Neural progenitor cell (in vitro differentiated cells): ENCODE measurements at regions not wholly inside any gene's neighbourhood (a gene's known extent, or its start where the extent isn't known, plus 50 kb on each side); places are given as distances from the start of the nearest gene placed in this dataset.

Experiments used
- DNase-seq: peaks from one replicate; pipeline ENCODE4 v3.0.0-alpha.2; 2016; ENCODE audit warnings: low spot score
- H2AFZ ChIP-seq: fragments of 200-600 bp; sonication (generic); replicated peaks from 2 replicates; pipeline ENCODE4 v1.6.1; 2016; ENCODE audit warnings: antibody characterized with exemption
- H3F3A ChIP-seq: fragments of 200-600 bp; sonication (generic); 2 replicates; pipeline ENCODE4 v1.6.1; 2016; ENCODE audit warnings: antibody characterized with exemption, low read depth
- H3K27ac ChIP-seq: fragments of 200-600 bp; sonication (generic); 2 replicates; pipeline ENCODE4 v1.5.1; 2016; ENCODE audit warnings: mild to moderate bottlenecking
- H3K27me3 ChIP-seq: fragments of 200-600 bp; sonication (generic); 2 replicates; pipeline ENCODE4 v1.6.1; 2016; ENCODE audit warnings: mild to moderate bottlenecking, moderate library complexity
- H3K36me3 ChIP-seq: fragments of 200-600 bp; sonication (generic); 2 replicates; pipeline ENCODE4 v1.5.1; 2016
- H3K4me1 ChIP-seq: fragments of 200-600 bp; sonication (generic); 2 replicates; pipeline ENCODE4 v1.6.1; 2016; ENCODE audit warnings: mixed run types
- H3K4me2 ChIP-seq: fragments of 200-600 bp; sonication (generic); 2 replicates; pipeline ENCODE4 v1.6.1; 2016
- H3K4me3 ChIP-seq: fragments of 200-600 bp; sonication (generic); 2 replicates; pipeline ENCODE4 v1.5.1; 2016
- H3K79me2 ChIP-seq: fragments of 200-600 bp; sonication (generic); 2 replicates; pipeline ENCODE4 v1.6.1; 2016; ENCODE audit warnings: low read depth
- H3K9ac ChIP-seq: fragments of 200-600 bp; sonication (generic); 2 replicates; pipeline ENCODE4 v1.6.1; 2016
- H3K9me3 ChIP-seq: fragments of 200-600 bp; sonication (generic); 2 replicates; pipeline ENCODE4 v1.5.1; 2016; ENCODE audit warnings: low read depth
- H4K20me1 ChIP-seq: fragments of 200-600 bp; sonication (generic); 2 replicates; pipeline ENCODE4 v1.6.1; 2016; ENCODE audit warnings: low read depth
- H3K27ac Mint-ChIP-seq: 3 replicates; pipeline ENCODE4 v1.8.0; 2021; ENCODE audit warnings: mixed read lengths
- H3K27me3 Mint-ChIP-seq: 2 replicates; pipeline ENCODE4 v1.8.0; 2022; ENCODE audit warnings: low read depth, mild to moderate bottlenecking, inconsistent platforms, moderate library complexity, mixed read lengths; ENCODE audit not compliant: insufficient read depth
- H3K36me3 Mint-ChIP-seq: 3 replicates; pipeline ENCODE4 v1.8.0; 2021; ENCODE audit warnings: mixed read lengths
- H3K4me1 Mint-ChIP-seq: 3 replicates; pipeline ENCODE4 v1.8.0; 2021; ENCODE audit warnings: mixed read lengths
- H3K4me3 Mint-ChIP-seq: 3 replicates; pipeline ENCODE4 v1.8.0; 2021; ENCODE audit warnings: mild to moderate bottlenecking, moderate library complexity, mixed read lengths
- H3K9me3 Mint-ChIP-seq: 3 replicates; pipeline ENCODE4 v1.8.0; 2020; ENCODE audit warnings: mixed read lengths
- EZH2 ChIP-seq: fragments of 200-600 bp; sonication (generic); IDR thresholded peaks from 2 replicates; pipeline ENCODE4 v1.6.1; 2017; ENCODE audit warnings: antibody characterized with exemption, mild to moderate bottlenecking, moderate library complexity
- EZH2phosphoT487 ChIP-seq: fragments of 200-600 bp; sonication (generic); IDR thresholded peaks from 2 replicates; pipeline ENCODE4 v1.6.1; 2017; ENCODE audit warnings: antibody characterized with exemption
- TF ChIP-seq, protein P1 (sequence below): fragments of 200-600 bp; sonication (generic); IDR thresholded peaks from 2 replicates; pipeline ENCODE4 v1.5.1; 2017; ENCODE audit warnings: antibody characterized with exemption, mild to moderate bottlenecking

DNA sequence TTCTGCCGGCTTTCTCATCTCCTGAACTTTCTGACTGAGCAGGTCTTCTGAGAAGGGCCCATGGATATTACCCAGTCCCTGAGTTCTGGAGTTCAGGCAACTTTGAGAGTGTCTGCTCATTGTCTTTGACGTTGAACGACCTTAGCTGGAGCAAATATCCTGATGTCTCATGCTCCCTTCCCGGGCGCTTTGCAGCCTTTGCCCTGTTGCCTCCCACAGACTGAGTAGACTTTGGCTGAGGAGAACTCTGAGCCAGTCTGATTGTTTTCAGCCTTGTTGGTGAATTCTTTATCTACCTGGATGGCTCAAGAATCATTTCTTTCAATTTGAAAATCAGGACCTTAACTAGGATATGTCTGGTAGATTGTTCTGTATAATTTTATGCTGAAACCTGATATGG, 353.7 kb downstream of the GLRX3 start:
- H3K4me1 ChIP-seq = peaks cover 42% of the 10 kb centered on the region

GRCh38 chr10:130491011-130491692, 355.0 kb downstream of the GLRX3 start:
- Histone ChIP-seq H3K27me3 (no peaks in the 10 kb centered on the region), H3K27ac (no peak overlapping the region), H3K36me3 (no peaks in the 10 kb centered on the region), H3K9ac (no peak overlapping the region), H3F3A (peaks cover 30% of the 10 kb centered on the region), H2AFZ (no peak overlapping the region), H3K4me1 (peaks cover 42% of the 10 kb centered on the region), H3K4me3 (no peak overlapping the region), H3K9me3 (no peaks in the 10 kb centered on the region), H3K4me2 (peak overlapping the region; percentile 16), H3K79me2 (no peaks in the 10 kb centered on the region), H4K20me1 (peaks cover 6% of the 10 kb centered on the region)
- no peak for DNase-seq
- TF ChIP-seq EZH2 (no peak), EZH2phosphoT487 (no peak)
- TF ChIP-seq, protein P1, sequence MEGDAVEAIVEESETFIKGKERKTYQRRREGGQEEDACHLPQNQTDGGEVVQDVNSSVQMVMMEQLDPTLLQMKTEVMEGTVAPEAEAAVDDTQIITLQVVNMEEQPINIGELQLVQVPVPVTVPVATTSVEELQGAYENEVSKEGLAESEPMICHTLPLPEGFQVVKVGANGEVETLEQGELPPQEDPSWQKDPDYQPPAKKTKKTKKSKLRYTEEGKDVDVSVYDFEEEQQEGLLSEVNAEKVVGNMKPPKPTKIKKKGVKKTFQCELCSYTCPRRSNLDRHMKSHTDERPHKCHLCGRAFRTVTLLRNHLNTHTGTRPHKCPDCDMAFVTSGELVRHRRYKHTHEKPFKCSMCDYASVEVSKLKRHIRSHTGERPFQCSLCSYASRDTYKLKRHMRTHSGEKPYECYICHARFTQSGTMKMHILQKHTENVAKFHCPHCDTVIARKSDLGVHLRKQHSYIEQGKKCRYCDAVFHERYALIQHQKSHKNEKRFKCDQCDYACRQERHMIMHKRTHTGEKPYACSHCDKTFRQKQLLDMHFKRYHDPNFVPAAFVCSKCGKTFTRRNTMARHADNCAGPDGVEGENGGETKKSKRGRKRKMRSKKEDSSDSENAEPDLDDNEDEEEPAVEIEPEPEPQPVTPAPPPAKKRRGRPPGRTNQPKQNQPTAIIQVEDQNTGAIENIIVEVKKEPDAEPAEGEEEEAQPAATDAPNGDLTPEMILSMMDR = no peak
- no peak overlapping the region for H3K27ac Mint-ChIP-seq
- no peaks in the 10 kb centered on the region for H3K36me3 Mint-ChIP-seq
- H3K9me3 Mint-ChIP-seq = no peaks in the 10 kb centered on the region
- H3K4me1 Mint-ChIP-seq = peaks cover 28% of the 10 kb centered on the region
- peaks cover 4% of the 10 kb centered on the region for H3K27me3 Mint-ChIP-seq
- H3K4me3 Mint-ChIP-seq = no peak overlapping the region

More for the DNA sequence above, 353.7 kb downstream of the GLRX3 start:
- Mint-ChIP-seq H3K27me3 (peaks cover 4% of the 10 kb centered on the region), H3K27ac (no peak overlapping the region), H3K9me3 (no peaks in the 10 kb centered on the region), H3K4me3 (no peak overlapping the region), H3K4me1 (peaks cover 28% of the 10 kb centered on the region), H3K36me3 (no peaks in the 10 kb centered on the region)
- Histone ChIP-seq H3K4me3 (no peak overlapping the region), H3K36me3 (no peaks in the 10 kb centered on the region), H3K79me2 (no peaks in the 10 kb centered on the region), H4K20me1 (peaks cover 6% of the 10 kb centered on the region), H3F3A (peaks cover 30% of the 10 kb centered on the region), H2AFZ (no peak overlapping the region), H3K4me2 (no peak overlapping the region), H3K9ac (no peak overlapping the region), H3K27ac (no peak overlapping the region), H3K27me3 (no peaks in the 10 kb centered on the region), H3K9me3 (no peaks in the 10 kb centered on the region)
- DNase-seq = no peak
- TF ChIP-seq EZH2phosphoT487 (no peak), EZH2 (no peak)
- TF ChIP-seq, protein P1 = no peak

DNA sequence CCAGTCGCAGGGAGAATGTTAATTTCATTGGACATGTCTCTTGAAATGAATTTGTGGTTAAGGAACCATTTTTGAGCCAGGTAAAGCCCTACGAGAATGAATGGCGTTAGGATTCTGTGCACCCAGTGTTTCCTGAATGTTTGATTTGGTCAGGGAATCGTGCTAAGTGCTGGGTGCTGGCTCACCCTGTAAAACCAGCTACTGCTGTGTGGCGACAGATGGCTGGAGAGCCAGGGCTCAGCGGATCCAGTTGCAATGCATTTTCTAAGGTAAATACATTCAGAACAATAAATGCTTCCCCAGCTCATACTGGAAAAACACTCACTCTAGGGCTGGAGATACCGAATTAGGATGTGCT, 355.5 kb downstream of the GLRX3 start:
- Mint-ChIP-seq H3K4me3 (no peak overlapping the region), H3K36me3 (no peaks in the 10 kb centered on the region), H3K4me1 (peaks cover 28% of the 10 kb centered on the region), H3K9me3 (no peaks in the 10 kb centered on the region), H3K27ac (no peak overlapping the region), H3K27me3 (peaks cover 4% of the 10 kb centered on the region)
- Histone ChIP-seq H3K9ac (no peak overlapping the region), H3K36me3 (no peaks in the 10 kb centered on the region), H4K20me1 (peaks cover 6% of the 10 kb centered on the region), H3K79me2 (no peaks in the 10 kb centered on the region), H3K27me3 (no peaks in the 10 kb centered on the region), H3K4me2 (no peak overlapping the region), H2AFZ (no peak overlapping the region), H3K4me3 (no peak overlapping the region), H3K9me3 (no peaks in the 10 kb centered on the region), H3F3A (peaks cover 29% of the 10 kb centered on the region), H3K4me1 (peaks cover 38% of the 10 kb centered on the region), H3K27ac (no peak overlapping the region)
- TF ChIP-seq EZH2 (no peak), EZH2phosphoT487 (no peak)
- TF ChIP-seq, protein P1 = no peak
- no peak for DNase-seq
